GM11168 (cell line): ENCODE measurements at regions not wholly inside any gene's neighbourhood (a gene's known extent, or its start where the extent isn't known, plus 50 kb on each side); places are given as distances from the start of the nearest gene placed in this dataset.
"Not testable (repeated sequence)": the region's sequence is repeated elsewhere in the genome, so short reads cannot be mapped to it uniquely, and the experiment has no call there.

Source experiments
- in situ Hi-C: fragments of 300-500 bp; cut with MboI; formaldehyde crosslinking; loops from one replicate; pipeline ENCODE4 v1.12.0; 2022; ENCODE audit warnings: low sequenced_read_pairs; ENCODE audit not compliant: unreplicated experiment

GRCh38 chr5:92086059-92086811, 703.1 kb upstream of the ARRDC3 start:
- in situ Hi-C loops: no loop called here

DNA sequence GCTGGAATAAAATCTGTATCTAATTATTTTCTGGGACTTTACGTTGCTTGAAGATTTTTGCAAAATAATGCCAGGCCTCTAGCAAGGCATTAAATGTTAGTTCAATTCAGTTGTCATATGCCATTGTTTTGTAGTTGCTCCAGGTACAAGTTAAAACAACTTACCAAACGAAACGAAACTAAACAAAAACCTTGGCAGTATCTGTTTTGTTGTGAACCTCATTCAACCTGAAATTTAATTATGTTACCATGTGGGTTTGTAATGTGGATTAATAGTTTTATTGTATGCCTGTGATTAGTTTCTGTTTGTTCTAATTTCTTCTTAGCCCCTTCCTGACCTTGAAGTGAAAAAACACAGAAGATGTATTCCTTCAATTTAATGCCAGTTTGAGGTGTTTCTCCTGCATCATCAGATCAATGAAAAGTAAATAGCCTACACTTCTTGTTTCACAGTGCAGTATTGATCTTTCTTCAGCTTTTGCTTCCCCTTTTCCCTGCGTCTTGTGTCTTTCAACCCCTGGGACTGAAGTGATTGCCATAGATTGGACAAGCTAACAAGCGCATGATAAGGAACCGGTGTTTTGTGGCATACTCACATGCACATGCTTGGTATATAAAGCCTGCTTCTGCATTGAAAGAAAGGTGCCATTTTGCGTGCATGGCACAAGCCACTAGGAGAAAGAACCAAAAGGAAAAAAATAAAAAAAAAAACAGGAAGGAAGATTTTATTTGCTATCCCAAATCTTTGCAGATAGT, 699.0 kb upstream of the ARRDC3 start:
- in situ Hi-C loops: no loop called here

DNA sequence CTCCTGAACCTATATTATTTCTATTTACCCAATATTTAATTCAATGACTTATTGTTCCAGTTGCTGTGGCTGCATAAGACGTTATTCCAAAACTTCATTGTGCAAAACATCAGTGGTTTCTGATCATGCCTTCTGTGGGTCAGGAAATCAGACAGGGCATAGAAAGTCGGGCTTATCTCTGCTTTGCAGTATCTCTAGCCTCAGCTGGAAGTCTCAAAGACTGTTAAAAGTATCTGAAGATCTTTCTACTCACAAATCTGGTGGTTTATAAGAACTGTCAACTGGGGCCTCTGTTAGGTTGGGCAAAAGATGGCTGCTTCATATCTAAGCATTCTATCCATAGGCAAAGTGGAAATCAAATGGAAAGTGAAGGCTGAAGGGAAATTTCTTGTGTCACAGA, 687.7 kb upstream of the ARRDC3 start:
- in situ Hi-C loops: no loop called here

DNA sequence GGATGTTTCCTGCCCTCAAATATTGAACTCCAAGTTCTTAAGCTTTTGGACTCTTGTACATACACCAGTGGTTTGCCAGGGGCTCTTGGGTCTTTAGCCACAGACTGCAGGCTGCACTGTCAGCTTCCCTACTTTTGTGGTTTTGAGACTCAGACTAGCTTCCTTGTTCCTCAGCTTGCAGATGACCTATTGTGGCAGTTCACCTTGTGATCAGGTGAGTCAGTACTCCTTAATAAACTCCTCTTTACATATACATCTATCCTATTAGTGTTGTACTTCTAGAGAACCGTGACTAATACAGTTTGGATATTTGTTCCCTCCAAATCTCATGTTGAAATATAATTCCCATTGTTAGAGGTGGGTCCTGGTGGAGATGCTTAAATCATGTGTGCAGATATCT, 681.9 kb upstream of the ARRDC3 start:
- in situ Hi-C loops: no loop called here

DNA sequence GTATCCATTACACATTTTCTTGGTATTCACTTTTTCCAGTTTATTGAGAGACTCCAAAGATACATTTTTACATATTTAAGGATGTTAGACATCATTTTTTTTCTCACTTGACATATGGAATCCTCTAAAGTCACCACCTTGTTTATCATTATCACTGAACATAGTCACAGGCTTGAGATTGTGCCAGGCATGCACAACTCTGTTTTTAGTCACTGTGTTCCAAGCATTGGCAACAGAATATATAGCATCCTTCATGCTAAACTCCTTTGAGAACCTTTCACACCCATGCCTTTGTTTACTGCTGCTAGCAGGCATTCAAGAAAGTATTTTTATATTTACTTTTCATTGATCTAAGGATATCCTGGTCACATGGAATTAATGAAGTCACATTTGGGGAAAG, 668.6 kb upstream of the ARRDC3 start:
- in situ Hi-C loops: no loop called here

- in situ Hi-C loops: no loop called here
Observed at GRCh38 chr5:92050970-92051369, 667.9 kb upstream of the ARRDC3 start.

- in situ Hi-C loops: no loop called here
Observed at GRCh38 chr5:92041911-92042660, 659.0 kb upstream of the ARRDC3 start.

GRCh38 chr5:92041206-92041605, 658.1 kb upstream of the ARRDC3 start:
- in situ Hi-C loops: no loop called here

- in situ Hi-C loops: not testable (repeated sequence)
Observed at GRCh38 chr5:92029792-92030191, 646.7 kb upstream of the ARRDC3 start.

DNA sequence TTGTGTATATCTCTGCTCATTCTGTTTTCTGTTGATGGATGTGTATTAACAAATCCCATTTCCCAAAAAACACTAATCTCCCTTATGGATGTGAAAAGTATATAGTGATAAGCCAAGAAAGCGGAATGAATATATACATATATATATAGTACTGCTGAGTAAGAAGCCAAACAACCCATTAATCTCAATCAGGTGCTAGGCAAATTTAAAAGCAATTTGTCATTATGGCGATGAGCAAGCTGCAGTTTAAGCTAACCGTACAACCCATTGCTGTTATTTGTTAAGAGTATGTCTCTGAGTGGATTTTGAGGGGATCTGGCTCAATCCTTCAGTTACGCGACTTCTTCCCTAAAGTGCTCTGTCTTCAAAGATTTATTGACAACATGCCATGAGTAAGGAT, 640.4 kb upstream of the ARRDC3 start:
- in situ Hi-C loops: no loop called here

DNA sequence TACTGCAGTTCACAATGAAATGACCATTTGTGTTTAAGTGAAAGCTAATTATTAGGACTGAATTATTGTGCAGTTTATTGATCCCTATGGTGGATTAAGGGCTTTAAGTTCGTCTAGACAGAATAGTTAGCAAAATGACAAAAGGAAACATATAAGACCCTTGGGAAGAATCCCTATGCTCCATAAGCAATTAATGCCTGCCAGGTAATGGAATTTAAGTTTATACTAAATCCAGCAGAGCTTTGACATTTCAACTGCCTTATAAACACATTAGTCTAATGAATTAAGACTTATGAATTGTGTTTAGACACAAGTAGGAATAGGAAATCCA, 640.0 kb upstream of the ARRDC3 start:
- in situ Hi-C loops: no loop called here

GRCh38 chr5:92022415-92023140, 639.5 kb upstream of the ARRDC3 start:
- in situ Hi-C loops: no loop called here

DNA sequence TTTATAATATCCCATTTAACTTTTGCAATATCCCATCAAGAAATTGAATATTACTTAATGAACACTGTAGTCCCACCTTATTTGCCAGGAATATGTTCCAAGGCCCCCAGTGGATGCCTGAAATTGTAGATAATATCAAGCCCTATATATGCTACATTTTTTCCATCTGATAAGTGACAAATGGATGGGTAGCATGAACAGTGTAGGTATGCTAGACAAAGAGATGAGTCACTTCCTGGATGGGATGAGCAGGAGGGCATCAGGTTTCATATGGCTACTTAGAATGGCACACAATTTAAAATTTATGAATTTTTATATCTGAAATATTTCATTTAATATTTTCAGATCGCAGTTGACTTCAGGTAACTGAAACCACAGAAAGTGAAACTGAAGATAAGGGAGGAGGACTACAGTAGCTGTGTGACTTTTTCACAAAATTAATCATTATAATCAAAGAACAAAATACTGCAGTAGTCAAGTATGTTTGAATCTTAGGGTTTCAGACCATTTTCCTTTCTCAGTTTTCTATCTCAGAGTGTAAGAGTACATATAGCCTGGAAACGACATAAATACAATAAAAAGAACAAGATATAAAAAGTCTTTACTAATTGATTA, 636.4 kb upstream of the ARRDC3 start:
- in situ Hi-C loops: no loop called here

- in situ Hi-C loops: no loop called here
Observed at GRCh38 chr5:92017776-92018175, 634.7 kb upstream of the ARRDC3 start.

GRCh38 chr5:92011845-92012244, 628.7 kb upstream of the ARRDC3 start:
- in situ Hi-C loops: not testable (repeated sequence)

- in situ Hi-C loops: no loop called here
Observed at GRCh38 chr5:92003806-92004205, 620.7 kb upstream of the ARRDC3 start.

DNA sequence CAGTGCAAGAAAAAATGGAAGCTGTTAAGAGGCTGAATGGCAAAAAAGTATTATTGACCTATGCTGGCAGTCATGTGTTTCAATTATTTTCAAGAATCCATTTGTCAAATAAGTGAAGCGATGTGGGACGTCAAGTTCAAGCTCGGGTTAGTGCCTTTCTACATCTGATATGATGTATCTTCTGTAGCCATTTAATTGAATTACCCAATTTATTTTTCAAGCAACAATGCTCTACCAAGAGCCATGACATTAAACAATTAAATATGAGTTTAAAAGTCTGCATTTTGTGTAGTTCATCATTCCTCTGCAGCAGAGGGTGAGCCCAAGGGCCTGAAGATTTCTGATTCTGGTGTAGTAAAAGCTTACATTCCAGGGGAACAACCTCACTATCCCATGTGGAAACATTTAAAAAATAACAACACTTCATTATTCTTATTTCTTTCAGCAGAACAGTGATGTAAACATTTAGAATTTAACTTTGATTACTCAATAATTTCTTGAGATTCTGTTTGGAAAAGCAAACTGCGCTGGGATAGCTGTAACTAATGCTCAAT, 619.7 kb upstream of the ARRDC3 start:
- in situ Hi-C loops: no loop called here

- in situ Hi-C loops: no loop called here
Observed at GRCh38 chr5:91998774-91999173, 615.7 kb upstream of the ARRDC3 start.

GRCh38 chr5:91983869-91984268, 600.8 kb upstream of the ARRDC3 start:
- in situ Hi-C loops: no loop called here
